ENCODE measurements at regions not wholly inside any gene's neighbourhood (a gene's known extent, or its start where the extent isn't known, plus 50 kb on each side); places are given as distances from the start of the nearest gene placed in this dataset.

GRCh38 chr14:101234999-101235334 lies 326.3 kb upstream of the DIO3 start:
- no peak for DNase-seq
- H3K36me3 ChIP-seq: no peaks in the 10 kb centered on the region; the same call in 1 of the 2 replicates
- no peak overlapping the region for H3K4me3 ChIP-seq (ENCODE audit: low read depth, low read length)
- H3K4me1 ChIP-seq: no peaks in the 10 kb centered on the region
- TF ChIP-seq CTCF (IDR thresholded peaks at IDR 0.05; ENCODE audit: low read depth, low read length): no peak
- H3K9me3 ChIP-seq: no peaks in the 10 kb centered on the region; the same call in 1 of the 2 replicates
- no peaks in the 10 kb centered on the region for H3K27me3 ChIP-seq

- no peaks in the 10 kb centered on the region; the same call in 1 of the 2 replicates for H3K36me3 ChIP-seq
- DNase-seq: peak; percentile 90
- H3K4me1 ChIP-seq: no peaks in the 10 kb centered on the region
- no peak overlapping the region for H3K4me3 ChIP-seq (ENCODE audit: low read depth, low read length)
- H3K27me3 ChIP-seq: no peaks in the 10 kb centered on the region
- peak; percentile 88 for TF ChIP-seq CTCF (IDR thresholded peaks at IDR 0.05; ENCODE audit: low read depth, low read length)
- no peaks in the 10 kb centered on the region; the same call in 1 of the 2 replicates for H3K9me3 ChIP-seq
Measured at GRCh38 chr14:101235335-101236103, 325.8 kb upstream of the DIO3 start.

- H3K36me3 ChIP-seq: no peaks in the 10 kb centered on the region; the same call in 1 of the 2 replicates
- DNase-seq: no peak
- TF ChIP-seq CTCF (IDR thresholded peaks at IDR 0.05; ENCODE audit: low read depth, low read length): no peak
- H3K4me1 ChIP-seq: no peaks in the 10 kb centered on the region
- no peaks in the 10 kb centered on the region for H3K27me3 ChIP-seq
- H3K9me3 ChIP-seq: no peaks in the 10 kb centered on the region; the same call in 1 of the 2 replicates
- no peak overlapping the region for H3K4me3 ChIP-seq (ENCODE audit: low read depth, low read length)
Measured at GRCh38 chr14:101236496-101237251, 324.6 kb upstream of the DIO3 start.

- Histone ChIP-seq H3K4me1 (no peaks in the 10 kb centered on the region), H3K27me3 (no peaks in the 10 kb centered on the region), H3K9me3 (no peaks in the 10 kb centered on the region; the same call in 1 of the 2 replicates), H3K36me3 (no peaks in the 10 kb centered on the region; the same call in 1 of the 2 replicates), H3K4me3 (ENCODE audit: low read depth, low read length) (no peak overlapping the region)
- no peak for DNase-seq
- no peak for TF ChIP-seq CTCF (IDR thresholded peaks at IDR 0.05; ENCODE audit: low read depth, low read length)
Measured at GRCh38 chr14:101237252-101237616, 324.1 kb upstream of the DIO3 start.

- Histone ChIP-seq H3K4me3 (ENCODE audit: low read depth, low read length) (no peak overlapping the region), H3K4me1 (no peaks in the 10 kb centered on the region), H3K27me3 (no peaks in the 10 kb centered on the region), H3K36me3 (no peaks in the 10 kb centered on the region; the same call in 1 of the 2 replicates), H3K9me3 (no peaks in the 10 kb centered on the region; the same call in 1 of the 2 replicates)
- TF ChIP-seq CTCF (IDR thresholded peaks at IDR 0.05; ENCODE audit: low read depth, low read length): no peak
- no peak for DNase-seq
Measured at GRCh38 chr14:101239065-101239464, 322.2 kb upstream of the DIO3 start.

- Histone ChIP-seq H3K4me1 (no peaks in the 10 kb centered on the region), H3K9me3 (no peaks in the 10 kb centered on the region; the same call in 1 of the 2 replicates), H3K36me3 (no peaks in the 10 kb centered on the region; the same call in 1 of the 2 replicates), H3K27me3 (no peaks in the 10 kb centered on the region), H3K4me3 (ENCODE audit: low read depth, low read length) (no peak overlapping the region)
- no peak for DNase-seq
- TF ChIP-seq CTCF (IDR thresholded peaks at IDR 0.05; ENCODE audit: low read depth, low read length): no peak
Measured at GRCh38 chr14:101241147-101241546, 320.1 kb upstream of the DIO3 start.

Data from BE2C (cell line).